Activated naive CD8-positive, alpha-beta T cell treated with anti-CD3 and anti-CD28 coated beads, Interleukin-2, amount 50 U/mL, for 16 hours (primary cell): ENCODE measurements at regions not wholly inside any gene's neighbourhood (a gene's known extent, or its start where the extent isn't known, plus 50 kb on each side); places are given as distances from the start of the nearest gene placed in this dataset.

ENCODE experiments used
- DNase-seq: peaks from one replicate; pipeline ENCODE4 v3.0.0-alpha.2; 2020; ENCODE audit warnings: low read depth, low spot score

GRCh38 chr5:174844971-174845370, 120.6 kb downstream of the MSX2 start:
- DNase-seq, result no peak

DNA sequence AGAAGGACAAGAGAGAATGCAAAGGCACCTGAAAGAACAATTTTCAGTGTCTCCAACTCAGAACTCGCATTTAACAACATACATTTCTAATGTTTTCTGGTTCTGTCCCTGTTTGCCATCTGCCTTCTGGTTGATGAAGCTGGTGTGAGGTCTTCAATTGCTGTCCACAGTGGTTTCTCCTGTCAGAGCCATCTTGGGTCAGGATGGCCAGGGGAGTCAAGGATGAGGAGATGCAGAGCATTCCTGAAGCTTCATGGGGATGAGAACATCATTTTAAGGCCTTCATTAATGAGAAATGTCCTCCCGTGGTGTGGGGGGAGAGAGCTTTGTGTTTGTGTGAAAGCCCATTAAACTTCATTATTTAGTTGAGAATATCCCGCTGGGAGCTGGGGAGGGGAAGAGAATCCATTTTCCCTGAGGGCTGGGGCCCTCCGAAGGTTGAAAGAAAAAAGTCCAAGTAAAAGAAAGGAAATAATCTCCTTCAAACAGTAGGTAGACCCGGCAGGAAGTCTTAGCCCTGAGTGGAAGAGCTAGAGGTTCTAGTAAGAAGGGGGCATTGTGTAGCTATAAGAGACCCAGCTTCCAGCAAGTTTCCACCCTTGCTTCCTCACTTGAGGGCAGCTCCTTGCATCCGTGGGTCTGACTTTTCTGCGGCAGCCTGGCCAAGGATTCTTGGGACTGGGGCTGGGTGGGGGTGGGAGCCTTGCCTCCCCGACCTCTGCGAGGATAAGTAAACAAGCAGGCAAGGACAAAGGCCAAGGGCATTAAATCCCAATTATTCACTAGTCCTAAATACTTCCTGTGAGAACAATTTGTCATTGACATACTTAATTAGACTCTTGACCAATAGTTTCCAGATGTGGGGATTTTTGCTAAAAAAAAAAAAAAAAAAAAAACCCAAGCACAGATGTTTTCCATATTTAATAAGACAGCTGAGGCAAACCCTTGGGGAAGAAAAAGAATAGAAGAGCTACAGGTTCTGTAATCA, 119.2 kb downstream of the MSX2 start:
- DNase-seq, result no peak

- DNase-seq, result no peak
These were observed 116.1 kb downstream of the MSX2 start for GRCh38 chr5:174840435-174840834.

GRCh38 chr5:174839196-174839595, 114.8 kb downstream of the MSX2 start:
- DNase-seq, result no peak

DNA sequence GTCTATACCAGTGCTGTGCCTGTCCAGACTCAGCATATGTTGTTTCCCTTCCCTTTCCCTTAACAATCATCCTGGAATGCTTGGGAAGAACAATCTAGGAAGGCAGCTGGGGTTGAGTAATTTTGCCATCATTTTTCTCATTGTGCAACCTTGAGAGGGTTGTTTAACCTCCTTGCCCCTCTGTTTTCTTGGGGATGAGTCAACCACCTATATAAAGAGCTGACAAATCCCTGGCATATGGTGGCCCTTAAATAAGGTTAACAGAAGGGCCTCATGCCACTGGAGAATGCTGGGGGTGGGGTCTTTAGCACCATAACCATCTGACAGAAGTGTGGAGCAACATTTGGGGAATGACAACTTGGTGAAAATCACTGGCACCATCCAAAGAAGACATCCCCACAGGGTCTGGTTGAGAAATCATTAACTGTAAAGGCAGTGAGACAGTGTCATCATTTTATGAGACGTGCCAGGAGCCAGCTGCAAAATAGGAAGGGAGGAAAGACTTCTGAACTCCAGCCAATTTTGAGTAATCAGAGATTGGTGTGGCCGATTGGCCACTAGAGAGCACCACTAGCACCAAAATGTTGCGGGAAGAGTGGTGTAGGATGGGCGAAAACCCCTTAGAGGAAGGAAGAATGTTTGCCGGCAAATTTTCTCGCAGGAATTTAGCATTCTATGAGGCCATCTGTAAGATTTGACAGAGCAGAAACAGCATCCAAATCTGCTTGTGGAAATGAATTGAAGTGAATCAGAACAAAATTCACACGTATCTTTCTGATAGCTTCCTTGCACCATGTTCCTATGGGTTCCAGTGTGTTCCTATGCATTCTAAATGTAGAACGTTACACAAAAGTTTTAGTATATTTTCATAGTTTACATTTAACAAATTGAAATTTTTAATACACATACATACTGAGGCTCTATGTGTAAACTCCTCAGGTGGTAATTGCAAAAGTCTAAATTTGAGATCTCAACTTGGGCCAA, 113.8 kb downstream of the MSX2 start:
- no peak for DNase-seq

DNA sequence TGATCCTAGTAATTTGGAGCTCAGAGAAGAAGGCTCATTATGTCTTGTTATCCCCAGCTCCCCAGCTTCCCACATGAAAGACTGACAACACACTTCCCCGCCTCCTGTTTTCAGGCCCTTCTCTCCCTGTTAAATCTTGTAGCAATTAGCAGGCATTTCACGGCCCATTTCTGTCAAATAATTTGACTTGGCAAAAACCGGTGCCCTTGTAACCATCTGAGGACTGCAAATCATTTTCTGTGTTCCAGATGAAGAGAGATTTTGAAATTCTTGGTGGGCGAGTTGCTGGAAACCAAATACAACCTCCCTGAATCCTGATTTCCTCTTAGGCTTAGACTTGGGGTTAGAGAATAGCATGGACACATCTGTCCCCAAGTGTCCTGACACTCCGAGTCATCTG, 109.7 kb downstream of the MSX2 start:
- DNase-seq, result no peak

DNA sequence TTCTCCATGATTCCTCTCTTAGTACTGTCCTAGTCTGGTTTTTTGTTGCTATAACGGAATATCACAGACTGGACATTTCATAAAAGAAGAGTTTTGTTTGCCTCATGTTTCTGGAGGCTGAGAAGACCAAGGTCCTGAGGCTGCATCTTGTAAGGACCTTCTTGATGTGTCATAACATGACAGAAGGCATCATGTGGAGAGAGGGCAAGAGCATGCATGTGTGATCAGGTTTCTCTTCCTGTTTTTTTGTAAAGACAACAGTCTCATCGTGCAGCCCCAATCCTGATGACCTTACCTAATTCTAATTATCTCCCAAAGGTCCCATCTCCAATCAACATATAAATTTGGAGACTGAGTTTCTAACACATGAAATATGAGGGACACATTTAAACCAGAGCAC, 108.4 kb downstream of the MSX2 start:
- no peak for DNase-seq

DNA sequence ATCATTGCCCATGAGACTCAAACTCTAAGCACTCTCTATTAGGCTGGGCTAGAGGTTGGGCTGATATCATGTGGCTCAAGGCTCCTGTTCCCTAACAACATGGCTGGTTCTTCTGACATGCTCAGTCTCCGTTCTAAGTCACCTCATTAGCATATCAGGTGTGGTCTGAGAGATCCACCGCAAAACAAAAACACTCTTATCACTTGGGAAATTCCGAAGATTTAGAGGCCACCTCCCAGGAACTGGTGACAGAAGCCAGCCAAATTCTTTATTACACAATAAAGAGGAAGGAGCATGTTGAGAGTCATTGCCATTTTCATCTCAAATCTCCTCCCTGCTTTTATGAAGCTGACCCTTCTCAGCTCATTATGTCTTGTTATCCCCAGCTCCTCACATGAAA, 107.6 kb downstream of the MSX2 start:
- no peak for DNase-seq

DNA sequence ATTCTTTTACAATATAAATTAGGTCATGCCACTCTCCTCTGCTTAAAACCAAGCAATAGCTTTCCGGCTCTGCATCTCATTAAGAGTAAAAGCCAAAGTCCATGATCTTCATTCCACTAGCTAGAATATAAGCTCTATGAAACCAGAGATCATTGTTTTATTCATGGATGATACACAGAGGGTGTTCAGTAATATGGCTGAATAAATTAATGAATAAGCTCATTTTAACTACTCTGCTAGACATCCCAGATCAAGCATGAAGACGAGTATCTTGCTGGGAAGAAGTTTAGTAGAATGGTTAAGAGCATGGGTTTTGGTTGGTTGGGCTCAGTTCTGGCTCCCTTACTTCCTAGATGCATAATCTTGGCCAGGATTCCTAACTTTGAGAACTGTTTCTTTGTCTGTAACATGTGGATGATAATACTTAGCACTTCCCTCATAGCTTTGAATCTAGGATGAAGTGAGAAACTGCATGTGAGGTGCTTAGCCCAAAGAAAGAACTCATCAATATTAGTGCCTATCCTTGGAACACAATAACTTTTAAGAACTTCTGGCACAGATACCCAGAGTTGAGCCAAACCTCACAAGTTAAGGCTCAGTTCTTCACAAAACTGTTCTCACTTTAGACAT, 106.8 kb downstream of the MSX2 start:
- DNase-seq, result no peak

DNA sequence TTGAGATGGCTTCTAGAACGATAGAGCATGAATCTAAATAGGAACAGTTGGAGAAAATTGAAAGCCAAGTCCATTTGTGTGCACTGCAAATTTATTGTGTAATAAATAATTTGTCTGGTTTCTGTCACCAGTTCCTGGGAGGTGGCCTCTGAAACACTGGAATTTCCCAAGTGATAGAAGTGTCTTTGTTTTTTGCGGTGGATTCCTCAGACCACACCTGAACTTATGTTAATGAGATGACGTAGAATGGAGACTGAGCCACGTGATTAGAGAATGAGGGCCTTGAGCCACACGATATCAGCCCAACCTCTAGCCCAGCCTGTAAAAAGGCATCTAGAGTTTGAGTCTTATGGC, 105.1 kb downstream of the MSX2 start:
- DNase-seq, result no peak

- no peak for DNase-seq
These were observed 104.6 kb downstream of the MSX2 start for GRCh38 chr5:174828804-174829510.

DNA sequence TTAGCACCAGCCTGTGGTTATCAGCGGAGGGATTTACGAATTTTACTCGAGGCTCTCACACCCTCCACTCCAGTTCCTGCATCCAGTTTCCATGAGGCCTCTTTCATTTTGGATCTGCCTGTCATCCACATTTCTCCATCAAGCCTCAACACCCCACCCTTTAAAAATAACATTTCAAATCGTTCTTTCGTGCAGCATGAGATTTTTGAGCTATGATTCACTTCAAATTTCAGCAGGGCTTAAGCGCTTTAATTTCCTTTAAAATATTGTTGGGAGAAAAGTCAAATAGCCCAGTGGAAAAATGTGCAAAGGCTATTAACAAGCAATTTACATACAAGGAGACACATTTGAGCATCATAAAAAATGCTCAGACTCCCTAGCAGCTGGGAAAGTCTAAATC, 103.2 kb downstream of the MSX2 start:
- no peak for DNase-seq

DNA sequence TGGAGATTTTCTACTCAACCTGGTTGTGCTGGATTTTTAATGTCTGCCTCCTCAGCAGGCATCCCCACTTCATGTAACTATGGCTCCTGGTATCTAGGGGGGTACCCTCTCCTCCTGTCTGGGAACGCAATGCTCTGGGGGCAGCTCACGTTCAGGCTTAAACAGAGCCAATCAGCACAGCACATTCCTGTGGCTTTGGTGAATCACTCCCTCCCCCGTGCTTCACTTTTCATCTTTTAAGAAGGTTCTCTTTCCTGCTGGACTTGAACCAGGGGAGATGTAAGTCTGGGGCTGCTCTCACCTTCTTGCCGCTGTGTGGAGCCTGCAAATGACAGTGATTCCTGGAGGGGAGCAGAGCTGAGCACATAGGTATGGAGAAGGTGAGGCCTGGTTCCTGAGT, 101.2 kb downstream of the MSX2 start:
- no peak for DNase-seq

DNA sequence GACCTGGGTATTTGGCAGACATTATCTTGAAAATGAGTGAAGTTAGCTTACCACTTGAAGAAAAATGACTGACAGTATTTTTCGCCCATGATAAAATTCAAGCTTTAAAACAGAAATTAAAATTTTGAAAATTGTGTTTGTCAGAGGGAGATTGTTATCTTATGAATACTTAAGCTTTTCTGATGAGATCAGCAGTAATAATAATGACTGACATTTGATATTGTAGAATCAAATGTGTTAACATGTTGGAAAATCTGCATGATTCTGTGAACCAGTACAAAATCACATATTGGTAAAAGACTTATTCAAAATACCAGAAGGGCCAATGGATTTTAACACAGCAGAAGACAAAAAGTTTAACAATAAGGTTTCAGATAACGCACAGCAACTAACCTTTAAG, 94.0 kb downstream of the MSX2 start:
- no peak for DNase-seq

GRCh38 chr5:174817610-174818009, 93.2 kb downstream of the MSX2 start:
- no peak for DNase-seq

- DNase-seq, result no peak
These were observed 92.5 kb downstream of the MSX2 start for GRCh38 chr5:174816858-174817257.

GRCh38 chr5:174811438-174811837, 87.1 kb downstream of the MSX2 start:
- DNase-seq, result no peak

- no peak for DNase-seq
These were observed 86.4 kb downstream of the MSX2 start for GRCh38 chr5:174810796-174811195.

GRCh38 chr5:174807471-174807870, 83.1 kb downstream of the MSX2 start:
- DNase-seq, result no peak

DNA sequence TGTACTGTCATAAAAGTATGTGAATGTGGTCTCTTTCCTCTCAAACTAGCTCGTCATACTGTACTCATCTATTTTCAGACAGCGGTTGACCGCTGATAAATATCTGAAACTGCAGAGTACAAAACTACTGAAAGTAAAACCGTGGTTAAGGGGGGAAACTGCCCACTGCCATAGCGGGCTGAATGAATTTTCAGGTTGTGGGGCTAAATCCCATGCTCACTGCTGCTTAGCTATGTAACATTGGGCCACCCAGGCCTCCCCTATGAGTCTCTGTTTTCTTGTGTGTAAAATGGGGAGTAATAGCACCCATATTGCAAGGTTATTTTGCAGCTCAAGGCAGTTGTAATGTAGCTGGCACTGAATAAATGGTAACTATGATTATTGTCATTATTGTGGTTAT, 82.3 kb downstream of the MSX2 start:
- no peak for DNase-seq

- no peak for DNase-seq
These were observed 77.4 kb downstream of the MSX2 start for GRCh38 chr5:174801798-174802197.
